ENCODE measurements at regions not wholly inside any gene's neighbourhood (a gene's known extent, or its start where the extent isn't known, plus 50 kb on each side); places are given as distances from the start of the nearest gene placed in this dataset.

DNA sequence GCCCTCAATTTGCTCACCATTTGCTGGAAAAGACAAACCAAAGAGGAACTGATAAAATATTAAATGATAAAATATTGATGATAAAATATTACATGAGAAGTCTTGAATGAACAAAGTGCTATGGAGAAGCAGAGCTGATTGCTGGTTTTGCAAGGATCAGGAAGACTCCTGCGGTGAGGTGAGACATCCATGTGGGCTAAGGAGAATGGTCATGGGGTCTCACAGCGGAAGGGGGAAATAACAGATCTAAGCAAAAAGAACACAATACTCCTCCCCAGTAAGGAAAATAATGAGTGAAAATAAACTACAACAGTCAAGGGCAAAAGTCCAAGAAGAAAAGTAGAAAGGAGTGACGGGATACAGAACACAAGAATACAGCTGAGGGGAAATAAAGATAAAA, 146.8 kb downstream of the LURAP1L start:
- TF ChIP-seq, protein P1, sequence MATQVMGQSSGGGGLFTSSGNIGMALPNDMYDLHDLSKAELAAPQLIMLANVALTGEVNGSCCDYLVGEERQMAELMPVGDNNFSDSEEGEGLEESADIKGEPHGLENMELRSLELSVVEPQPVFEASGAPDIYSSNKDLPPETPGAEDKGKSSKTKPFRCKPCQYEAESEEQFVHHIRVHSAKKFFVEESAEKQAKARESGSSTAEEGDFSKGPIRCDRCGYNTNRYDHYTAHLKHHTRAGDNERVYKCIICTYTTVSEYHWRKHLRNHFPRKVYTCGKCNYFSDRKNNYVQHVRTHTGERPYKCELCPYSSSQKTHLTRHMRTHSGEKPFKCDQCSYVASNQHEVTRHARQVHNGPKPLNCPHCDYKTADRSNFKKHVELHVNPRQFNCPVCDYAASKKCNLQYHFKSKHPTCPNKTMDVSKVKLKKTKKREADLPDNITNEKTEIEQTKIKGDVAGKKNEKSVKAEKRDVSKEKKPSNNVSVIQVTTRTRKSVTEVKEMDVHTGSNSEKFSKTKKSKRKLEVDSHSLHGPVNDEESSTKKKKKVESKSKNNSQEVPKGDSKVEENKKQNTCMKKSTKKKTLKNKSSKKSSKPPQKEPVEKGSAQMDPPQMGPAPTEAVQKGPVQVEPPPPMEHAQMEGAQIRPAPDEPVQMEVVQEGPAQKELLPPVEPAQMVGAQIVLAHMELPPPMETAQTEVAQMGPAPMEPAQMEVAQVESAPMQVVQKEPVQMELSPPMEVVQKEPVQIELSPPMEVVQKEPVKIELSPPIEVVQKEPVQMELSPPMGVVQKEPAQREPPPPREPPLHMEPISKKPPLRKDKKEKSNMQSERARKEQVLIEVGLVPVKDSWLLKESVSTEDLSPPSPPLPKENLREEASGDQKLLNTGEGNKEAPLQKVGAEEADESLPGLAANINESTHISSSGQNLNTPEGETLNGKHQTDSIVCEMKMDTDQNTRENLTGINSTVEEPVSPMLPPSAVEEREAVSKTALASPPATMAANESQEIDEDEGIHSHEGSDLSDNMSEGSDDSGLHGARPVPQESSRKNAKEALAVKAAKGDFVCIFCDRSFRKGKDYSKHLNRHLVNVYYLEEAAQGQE (tag by site-specific recombination; IDR thresholded peaks at IDR 0.05): no peak
- no peak for TF ChIP-seq ZNF585B (tag by site-specific recombination; IDR thresholded peaks at IDR 0.05)
- TF ChIP-seq ZNF830 (tag by site-specific recombination; IDR thresholded peaks at IDR 0.05; ENCODE audit: low read depth): no peak
- TF ChIP-seq GLIS2 (tag by site-specific recombination; IDR thresholded peaks at IDR 0.05): no peak
- Histone ChIP-seq H3K4me3 (ENCODE audit: low read depth, low read length) (no peak overlapping the region), H3K27ac (ENCODE audit: extremely low read depth, low read depth, low read length) (no peak overlapping the region), H3K36me3 (ENCODE audit: control insufficient read depth in 2 of 2, insufficient read depth in 1 of 2, low read length in 2 of 2) (no peaks in the 10 kb centered on the region), H3K9me3 (ENCODE audit: control insufficient read depth, insufficient read depth, low read depth, low read length) (no peaks in the 10 kb centered on the region), H3K4me1 (ENCODE audit: control insufficient read depth, insufficient read depth, low read length) (no peaks in the 10 kb centered on the region)
- ChIA-PET CTCF (no interaction called here), POLR2A (no interaction called here)

DNA sequence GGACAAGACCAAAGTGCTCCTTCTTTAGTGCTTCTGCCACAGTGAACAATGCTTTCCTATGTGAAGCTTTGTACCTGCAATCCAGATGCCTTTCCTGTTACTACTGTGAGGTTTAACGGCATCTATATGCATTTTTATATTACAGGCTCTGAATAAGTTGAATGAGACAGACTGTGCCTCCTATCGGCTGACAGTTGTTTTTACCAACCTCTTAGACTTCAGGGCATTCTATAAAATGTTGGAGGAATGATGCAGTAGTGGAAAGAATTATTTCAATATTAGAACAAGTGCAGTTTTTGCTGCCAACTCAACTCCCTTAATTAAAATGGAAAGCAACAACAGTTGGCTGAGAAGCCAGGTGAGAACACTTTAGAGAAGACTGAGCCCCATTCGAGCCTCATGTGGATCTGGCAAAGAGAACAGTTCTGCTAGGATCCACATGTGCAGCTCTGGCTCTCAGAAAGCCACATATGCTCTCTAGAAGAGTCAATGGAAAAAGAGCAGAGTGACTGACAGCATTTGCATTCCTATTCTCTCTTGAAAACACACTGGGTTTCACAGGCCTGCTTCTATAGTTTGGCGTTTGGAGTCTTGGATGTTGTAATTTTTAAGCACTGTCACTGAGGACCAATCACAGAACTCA, 147.5 kb downstream of the LURAP1L start:
- ChIA-PET CTCF (interaction anchor here (0.6 to 1.1 kb wide), 2 partner anchors 54 to 263 kb away, joined by 3 read pairs; no protein-coding TSS in a partner anchor), POLR2A (no interaction called here)
- no peak overlapping the region for H3K4me3 ChIP-seq (ENCODE audit: low read depth, low read length)
- TF ChIP-seq ZNF654 (tag by site-specific recombination; IDR thresholded peaks at IDR 0.05; ENCODE audit: low read depth): no peak
- no peak for TF ChIP-seq ZNF404 (tag by site-specific recombination; IDR thresholded peaks at IDR 0.05)
- no peak for TF ChIP-seq ZNF211 (tag by site-specific recombination; IDR thresholded peaks at IDR 0.05; ENCODE audit: low read depth)
- TF ChIP-seq ZNF239 (tag by site-specific recombination; IDR thresholded peaks at IDR 0.05): no peak
- TF ChIP-seq, protein P2, sequence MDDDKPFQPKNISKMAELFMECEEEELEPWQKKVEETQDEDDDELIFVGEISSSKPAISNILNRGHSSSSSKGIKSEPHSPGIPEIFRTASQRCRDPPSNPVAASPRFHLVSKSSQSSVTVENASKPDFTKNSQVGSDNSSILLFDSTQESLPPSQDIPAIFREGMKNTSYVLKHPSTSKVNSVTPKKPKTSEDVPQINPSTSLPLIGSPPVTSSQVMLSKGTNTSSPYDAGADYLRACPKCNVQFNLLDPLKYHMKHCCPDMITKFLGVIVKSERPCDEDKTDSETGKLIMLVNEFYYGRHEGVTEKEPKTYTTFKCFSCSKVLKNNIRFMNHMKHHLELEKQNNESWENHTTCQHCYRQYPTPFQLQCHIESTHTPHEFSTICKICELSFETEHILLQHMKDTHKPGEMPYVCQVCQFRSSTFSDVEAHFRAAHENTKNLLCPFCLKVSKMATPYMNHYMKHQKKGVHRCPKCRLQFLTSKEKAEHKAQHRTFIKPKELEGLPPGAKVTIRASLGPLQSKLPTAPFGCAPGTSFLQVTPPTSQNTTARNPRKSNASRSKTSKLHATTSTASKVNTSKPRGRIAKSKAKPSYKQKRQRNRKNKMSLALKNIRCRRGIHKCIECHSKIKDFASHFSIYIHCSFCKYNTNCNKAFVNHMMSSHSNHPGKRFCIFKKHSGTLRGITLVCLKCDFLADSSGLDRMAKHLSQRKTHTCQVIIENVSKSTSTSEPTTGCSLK (tag by site-specific recombination; IDR thresholded peaks at IDR 0.05): no peak
- TF ChIP-seq, protein P3, sequence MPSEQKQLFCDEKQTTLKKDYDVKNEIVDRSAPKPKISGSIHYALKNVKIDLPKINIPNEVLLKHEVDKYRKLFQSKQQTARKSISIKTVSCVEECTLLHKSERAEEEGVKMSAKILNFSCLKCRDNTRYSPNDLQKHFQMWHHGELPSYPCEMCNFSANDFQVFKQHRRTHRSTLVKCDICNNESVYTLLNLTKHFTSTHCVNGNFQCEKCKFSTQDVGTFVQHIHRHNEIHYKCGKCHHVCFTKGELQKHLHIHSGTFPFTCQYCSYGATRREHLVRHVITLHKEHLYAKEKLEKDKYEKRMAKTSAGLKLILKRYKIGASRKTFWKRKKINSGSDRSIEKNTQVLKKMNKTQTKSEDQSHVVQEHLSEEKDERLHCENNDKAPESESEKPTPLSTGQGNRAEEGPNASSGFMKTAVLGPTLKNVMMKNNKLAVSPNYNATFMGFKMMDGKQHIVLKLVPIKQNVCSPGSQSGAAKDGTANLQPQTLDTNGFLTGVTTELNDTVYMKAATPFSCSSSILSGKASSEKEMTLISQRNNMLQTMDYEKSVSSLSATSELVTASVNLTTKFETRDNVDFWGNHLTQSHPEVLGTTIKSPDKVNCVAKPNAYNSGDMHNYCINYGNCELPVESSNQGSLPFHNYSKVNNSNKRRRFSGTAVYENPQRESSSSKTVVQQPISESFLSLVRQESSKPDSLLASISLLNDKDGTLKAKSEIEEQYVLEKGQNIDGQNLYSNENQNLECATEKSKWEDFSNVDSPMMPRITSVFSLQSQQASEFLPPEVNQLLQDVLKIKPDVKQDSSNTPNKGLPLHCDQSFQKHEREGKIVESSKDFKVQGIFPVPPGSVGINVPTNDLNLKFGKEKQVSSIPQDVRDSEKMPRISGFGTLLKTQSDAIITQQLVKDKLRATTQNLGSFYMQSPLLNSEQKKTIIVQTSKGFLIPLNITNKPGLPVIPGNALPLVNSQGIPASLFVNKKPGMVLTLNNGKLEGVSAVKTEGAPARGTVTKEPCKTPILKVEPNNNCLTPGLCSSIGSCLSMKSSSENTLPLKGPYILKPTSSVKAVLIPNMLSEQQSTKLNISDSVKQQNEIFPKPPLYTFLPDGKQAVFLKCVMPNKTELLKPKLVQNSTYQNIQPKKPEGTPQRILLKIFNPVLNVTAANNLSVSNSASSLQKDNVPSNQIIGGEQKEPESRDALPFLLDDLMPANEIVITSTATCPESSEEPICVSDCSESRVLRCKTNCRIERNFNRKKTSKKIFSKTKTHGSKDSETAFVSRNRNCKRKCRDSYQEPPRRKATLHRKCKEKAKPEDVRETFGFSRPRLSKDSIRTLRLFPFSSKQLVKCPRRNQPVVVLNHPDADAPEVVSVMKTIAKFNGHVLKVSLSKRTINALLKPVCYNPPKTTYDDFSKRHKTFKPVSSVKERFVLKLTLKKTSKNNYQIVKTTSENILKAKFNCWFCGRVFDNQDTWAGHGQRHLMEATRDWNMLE (tag by site-specific recombination; conservative IDR thresholded peaks at IDR 0.05; ENCODE audit: low read depth): no peak
- no peak for TF ChIP-seq ZNF623 (tag by site-specific recombination; IDR thresholded peaks at IDR 0.05)
- TF ChIP-seq ZNF670 (tag by site-specific recombination; IDR thresholded peaks at IDR 0.05; ENCODE audit: low read depth): no peak
- TF ChIP-seq, protein P4, sequence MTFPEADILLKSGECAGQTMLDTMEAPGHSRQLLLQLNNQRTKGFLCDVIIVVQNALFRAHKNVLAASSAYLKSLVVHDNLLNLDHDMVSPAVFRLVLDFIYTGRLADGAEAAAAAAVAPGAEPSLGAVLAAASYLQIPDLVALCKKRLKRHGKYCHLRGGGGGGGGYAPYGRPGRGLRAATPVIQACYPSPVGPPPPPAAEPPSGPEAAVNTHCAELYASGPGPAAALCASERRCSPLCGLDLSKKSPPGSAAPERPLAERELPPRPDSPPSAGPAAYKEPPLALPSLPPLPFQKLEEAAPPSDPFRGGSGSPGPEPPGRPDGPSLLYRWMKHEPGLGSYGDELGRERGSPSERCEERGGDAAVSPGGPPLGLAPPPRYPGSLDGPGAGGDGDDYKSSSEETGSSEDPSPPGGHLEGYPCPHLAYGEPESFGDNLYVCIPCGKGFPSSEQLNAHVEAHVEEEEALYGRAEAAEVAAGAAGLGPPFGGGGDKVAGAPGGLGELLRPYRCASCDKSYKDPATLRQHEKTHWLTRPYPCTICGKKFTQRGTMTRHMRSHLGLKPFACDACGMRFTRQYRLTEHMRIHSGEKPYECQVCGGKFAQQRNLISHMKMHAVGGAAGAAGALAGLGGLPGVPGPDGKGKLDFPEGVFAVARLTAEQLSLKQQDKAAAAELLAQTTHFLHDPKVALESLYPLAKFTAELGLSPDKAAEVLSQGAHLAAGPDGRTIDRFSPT (tag by site-specific recombination; IDR thresholded peaks at IDR 0.05): no peak
- no peak for TF ChIP-seq KLF1 (tag by site-specific recombination; IDR thresholded peaks at IDR 0.05)
- TF ChIP-seq ZNF10 (tag by site-specific recombination; IDR thresholded peaks at IDR 0.05): no peak
- TF ChIP-seq, protein P5, sequence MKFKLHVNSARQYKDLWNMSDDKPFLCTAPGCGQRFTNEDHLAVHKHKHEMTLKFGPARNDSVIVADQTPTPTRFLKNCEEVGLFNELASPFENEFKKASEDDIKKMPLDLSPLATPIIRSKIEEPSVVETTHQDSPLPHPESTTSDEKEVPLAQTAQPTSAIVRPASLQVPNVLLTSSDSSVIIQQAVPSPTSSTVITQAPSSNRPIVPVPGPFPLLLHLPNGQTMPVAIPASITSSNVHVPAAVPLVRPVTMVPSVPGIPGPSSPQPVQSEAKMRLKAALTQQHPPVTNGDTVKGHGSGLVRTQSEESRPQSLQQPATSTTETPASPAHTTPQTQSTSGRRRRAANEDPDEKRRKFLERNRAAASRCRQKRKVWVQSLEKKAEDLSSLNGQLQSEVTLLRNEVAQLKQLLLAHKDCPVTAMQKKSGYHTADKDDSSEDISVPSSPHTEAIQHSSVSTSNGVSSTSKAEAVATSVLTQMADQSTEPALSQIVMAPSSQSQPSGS (tag by site-specific recombination; IDR thresholded peaks at IDR 0.05; ENCODE audit: low read depth): no peak
- TF ChIP-seq ZNF791 (tag by site-specific recombination; IDR thresholded peaks at IDR 0.05): no peak
- H3K4me1 ChIP-seq (ENCODE audit: control insufficient read depth, insufficient read depth, low read length): no peaks in the 10 kb centered on the region
- no peaks in the 10 kb centered on the region for H3K36me3 ChIP-seq (ENCODE audit: control insufficient read depth in 2 of 2, insufficient read depth in 1 of 2, low read length in 2 of 2)
- H3K9me3 ChIP-seq (ENCODE audit: control insufficient read depth, insufficient read depth, low read depth, low read length): no peaks in the 10 kb centered on the region
- no peak overlapping the region for H3K27ac ChIP-seq (ENCODE audit: extremely low read depth, low read depth, low read length)
